GM12892 (cell line): ENCODE measurements at regions not wholly inside any gene's neighbourhood (a gene's known extent, or its start where the extent isn't known, plus 50 kb on each side); places are given as distances from the start of the nearest gene placed in this dataset.

ENCODE experiments used
- POLR2A ChIP-seq: IDR thresholded peaks from 2 replicates; pipeline ENCODE4 v1.6.1; 2011; ENCODE audit warnings: low read depth, low read length, control low read depth
- POLR2AphosphoS5 ChIP-seq: IDR thresholded peaks from 2 replicates; pipeline ENCODE4 v1.6.1; 2011; ENCODE audit warnings: low read depth, low read length, control low read depth
- TAF1 ChIP-seq: IDR thresholded peaks from 2 replicates; pipeline ENCODE4 v1.6.1; 2011; ENCODE audit warnings: low read depth, mild to moderate bottlenecking, control low read depth, low read length, borderline replicate concordance

GRCh38 chr2:107511970-107512789 is 314.5 kb upstream of the RGPD4 start:
- TF ChIP-seq POLR2AphosphoS5 (no peak), TAF1 (no peak), POLR2A (no peak)
